CD4-positive, alpha-beta T cell treated with Interleukin-1 beta for 1 hour (primary cell): ENCODE measurements at regions not wholly inside any gene's neighbourhood (a gene's known extent, or its start where the extent isn't known, plus 50 kb on each side); places are given as distances from the start of the nearest gene placed in this dataset.

Experiments used
- DNase-seq, 2 donors: peaks; one replicate each; pipeline ENCODE4 v3.0.0-alpha.2; 2020 to 2022

GRCh38 chr3:72485641-72486040 lies 362.6 kb downstream of the SHQ1 start:
- no peak for DNase-seq

- DNase-seq = no peak
These were observed 364.6 kb downstream of the SHQ1 start for GRCh38 chr3:72483554-72484104.

GRCh38 chr3:72482589-72483321 lies 365.5 kb downstream of the SHQ1 start:
- DNase-seq = peak; percentile 66 to 70

GRCh38 chr3:72481542-72481941 lies 366.7 kb downstream of the SHQ1 start:
- DNase-seq = no peak

- DNase-seq = no peak
These were observed 367.9 kb downstream of the SHQ1 start for GRCh38 chr3:72480366-72480765.

- DNase-seq = no peak
These were observed 368.5 kb downstream of the SHQ1 start for GRCh38 chr3:72479651-72480215.

GRCh38 chr3:72476139-72476483 lies 372.1 kb downstream of the SHQ1 start:
- DNase-seq = no peak

GRCh38 chr3:72475258-72476138 lies 372.7 kb downstream of the SHQ1 start:
- no peak for DNase-seq

GRCh38 chr3:72474775-72475174 lies 373.5 kb downstream of the SHQ1 start:
- no peak for DNase-seq

- DNase-seq = no peak
These were observed 375.1 kb downstream of the SHQ1 start for GRCh38 chr3:72473156-72473555.

- DNase-seq = no peak
These were observed 377.3 kb downstream of the SHQ1 start for GRCh38 chr3:72470904-72471417.

- DNase-seq = no peak
These were observed 382.4 kb downstream of the SHQ1 start for GRCh38 chr3:72465853-72466252.

- no peak for DNase-seq
These were observed 385.2 kb downstream of the SHQ1 start for GRCh38 chr3:72463083-72463482.

- no peak for DNase-seq
These were observed 385.6 kb downstream of the SHQ1 start for GRCh38 chr3:72462595-72463011.

GRCh38 chr3:72461787-72462186 lies 386.5 kb downstream of the SHQ1 start:
- DNase-seq = no peak

- no peak for DNase-seq
These were observed 387.8 kb downstream of the SHQ1 start for GRCh38 chr3:72460205-72461174.

- DNase-seq = no peak
These were observed 388.7 kb downstream of the SHQ1 start for GRCh38 chr3:72459588-72459987.

- no peak for DNase-seq
These were observed 389.9 kb downstream of the SHQ1 start for GRCh38 chr3:72458375-72458774.

GRCh38 chr3:72454441-72454840 lies 393.8 kb downstream of the SHQ1 start:
- no peak for DNase-seq

GRCh38 chr3:72453706-72454105 lies 394.5 kb downstream of the SHQ1 start:
- DNase-seq = no peak

GRCh38 chr3:72452745-72453144 lies 395.5 kb downstream of the SHQ1 start:
- no peak for DNase-seq

- no peak for DNase-seq
These were observed 396.4 kb downstream of the SHQ1 start for GRCh38 chr3:72451841-72452240.
